ENCODE measurements at regions not wholly inside any gene's neighbourhood (a gene's known extent, or its start where the extent isn't known, plus 50 kb on each side); places are given as distances from the start of the nearest gene placed in this dataset.

GRCh38 chr2:181823405-181823804 is 68.1 kb upstream of the ITPRID2 start:
- no peak for TF ChIP-seq CTCF (IDR thresholded peaks at IDR 0.05; ENCODE audit: insufficient read depth, low read length, poor library complexity, severe bottlenecking)
- TF ChIP-seq EZH2phosphoT487 (conservative IDR thresholded peaks at IDR 0.05; ENCODE audit: low read length): no peak

All from SU-DHL-6 (cell line).